Transverse colon (tissue), 3 donors: ENCODE measurements at regions not wholly inside any gene's neighbourhood (a gene's known extent, or its start where the extent isn't known, plus 50 kb on each side); places are given as distances from the start of the nearest gene placed in this dataset.

Source experiments
- CTCF ChIP-seq, 5 experiments: fragments of 200-600 bp in 3 of 5; fragments of 450-650 bp in 2 of 5; sonication (generic) in 3 of 5; IDR thresholded peaks; 1 replicate in 2 of 5; 2 replicates in 3 of 5; pipeline ENCODE4 v1.5.1; 2016 to 2017; ENCODE audit warnings: antibody characterized with exemption in 5 of 5, inconsistent platforms in 3 of 5, mild to moderate bottlenecking in 2 of 5, moderate library complexity in 1 of 5
- POLR2A ChIP-seq: fragments of 450-650 bp; IDR thresholded peaks from one replicate; pipeline ENCODE4 v1.6.1; 2016; ENCODE audit warnings: antibody characterized with exemption, mild to moderate bottlenecking, moderate library complexity

- no peak for TF ChIP-seq CTCF (IDR thresholded peaks at IDR 0.05)
- no peak for TF ChIP-seq POLR2A
These were observed 55.2 kb upstream of the FRMD4A start for GRCh38 chr10:14385596-14386593.
